C4-2B (cell line): ENCODE measurements at regions not wholly inside any gene's neighbourhood (a gene's known extent, or its start where the extent isn't known, plus 50 kb on each side); places are given as distances from the start of the nearest gene placed in this dataset.

Experiments
- H3K27ac ChIP-seq: fragments of 450-650 bp; 2 replicates; pipeline ENCODE4 v1.5.1; 2017
- CTCF ChIP-seq: fragments of 450-650 bp; conservative IDR thresholded peaks from 2 replicates; pipeline ENCODE4 v1.5.1; 2017; ENCODE audit warnings: mild to moderate bottlenecking
- ZFX ChIP-seq: fragments of 450-650 bp; IDR thresholded peaks from 2 replicates; pipeline ENCODE4 v1.6.1; 2017

- H3K27ac ChIP-seq: no peak overlapping the region
- TF ChIP-seq CTCF (no peak), ZFX (no peak)
Observed at GRCh38 chr10:7007600-7008190, 403.1 kb downstream of the SFMBT2 start.

GRCh38 chr10:7006566-7006965 lies 404.3 kb downstream of the SFMBT2 start:
- H3K27ac ChIP-seq: no peak overlapping the region
- TF ChIP-seq CTCF: no peak
- no peak for TF ChIP-seq ZFX

- TF ChIP-seq CTCF: no peak
- TF ChIP-seq ZFX: no peak
- no peak overlapping the region for H3K27ac ChIP-seq
Observed at GRCh38 chr10:7003831-7004395, 406.9 kb downstream of the SFMBT2 start.

GRCh38 chr10:7000061-7000460 lies 410.8 kb downstream of the SFMBT2 start:
- H3K27ac ChIP-seq: no peak overlapping the region
- TF ChIP-seq ZFX (no peak), CTCF (no peak)

GRCh38 chr10:6999232-6999925 lies 411.5 kb downstream of the SFMBT2 start:
- TF ChIP-seq CTCF: no peak
- TF ChIP-seq ZFX: no peak

GRCh38 chr10:6997509-6997908 lies 413.3 kb downstream of the SFMBT2 start:
- TF ChIP-seq CTCF: no peak
- no peak for TF ChIP-seq ZFX

More at GRCh38 chr10:6999232-6999925, 411.5 kb downstream of the SFMBT2 start:
- no peak overlapping the region for H3K27ac ChIP-seq

GRCh38 chr10:6996431-6996830 lies 414.4 kb downstream of the SFMBT2 start:
- no peak for TF ChIP-seq CTCF
- TF ChIP-seq ZFX: no peak
- H3K27ac ChIP-seq: no peak overlapping the region

More at GRCh38 chr10:6997509-6997908, 413.3 kb downstream of the SFMBT2 start:
- no peak overlapping the region for H3K27ac ChIP-seq
